NK-92 (cell line): ENCODE measurements at regions not wholly inside any gene's neighbourhood (a gene's known extent, or its start where the extent isn't known, plus 50 kb on each side); places are given as distances from the start of the nearest gene placed in this dataset.

Experiments used
- DNase-seq: peaks from one replicate; lab custom pipeline; 2025; ENCODE audit not compliant: unreplicated experiment; lab: John Stamatoyannopoulos, UW

DNA sequence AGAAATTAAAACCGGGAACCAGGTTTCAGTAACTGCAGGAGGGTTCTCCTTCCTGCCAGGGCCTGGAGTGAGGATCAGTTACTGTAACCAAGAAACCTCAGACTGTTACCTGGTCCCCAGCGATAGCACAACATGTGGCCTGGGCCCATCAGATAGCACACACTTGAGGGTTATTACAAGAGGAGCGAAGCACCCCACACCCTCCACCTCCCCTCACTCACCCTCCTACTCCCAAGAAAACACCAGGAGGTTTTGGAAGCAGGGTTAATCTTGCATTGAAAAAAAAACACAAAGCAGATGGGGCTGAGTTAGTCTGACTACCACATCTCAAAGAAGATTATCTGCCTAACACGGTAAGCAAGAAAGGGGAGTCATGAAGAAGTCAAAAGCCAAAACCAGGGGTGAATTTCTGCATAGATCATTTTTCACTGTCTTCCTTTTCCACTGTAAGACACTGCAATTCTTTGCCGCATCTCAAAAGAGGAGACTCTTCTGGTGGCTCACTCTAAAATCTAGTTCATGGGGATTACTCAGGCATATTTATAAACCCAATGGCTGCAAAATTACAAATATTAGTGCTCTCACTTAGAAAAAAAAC is 75.9 kb upstream of the DOCK9 start:
- DNase-seq: no peak

DNA sequence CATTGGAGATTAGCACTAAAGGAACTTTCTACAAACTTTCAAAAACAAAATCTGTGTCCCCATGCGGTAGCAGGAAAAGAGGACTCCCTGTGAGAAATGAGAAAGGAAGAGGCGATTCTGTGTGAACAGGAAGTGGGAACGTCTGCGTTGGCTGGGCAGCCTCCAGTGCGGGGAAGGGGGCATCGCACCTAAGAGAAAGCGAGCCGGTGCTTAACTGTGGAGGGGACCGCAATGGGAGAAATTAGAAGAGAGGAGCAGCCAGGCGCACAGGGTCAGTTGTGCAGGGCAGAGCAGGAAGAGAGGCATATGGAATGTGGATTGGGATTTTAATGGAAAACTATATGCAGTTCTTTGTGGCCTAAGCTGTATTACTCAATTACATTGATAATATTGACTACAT is 77.4 kb upstream of the DOCK9 start:
- no peak for DNase-seq

DNA sequence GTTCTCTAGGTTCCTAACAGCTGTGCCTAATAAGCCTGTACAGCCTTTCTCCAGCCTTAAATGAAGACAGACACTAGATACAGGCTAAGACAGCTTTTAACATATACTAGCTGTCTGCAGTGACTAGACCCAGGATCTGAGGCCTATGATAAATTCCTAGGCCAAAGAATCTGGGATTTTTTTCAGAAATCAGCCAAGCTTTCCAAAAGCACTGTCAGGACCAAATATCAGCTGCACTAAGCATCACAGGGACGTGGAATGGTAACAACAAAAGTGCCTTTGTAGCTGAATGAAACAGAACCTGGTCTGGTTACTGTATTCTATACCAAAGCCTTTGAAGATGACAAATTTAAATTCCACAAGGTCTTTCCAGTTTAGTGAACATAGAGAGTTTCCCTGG is 77.9 kb upstream of the DOCK9 start:
- DNase-seq: no peak

- no peak for DNase-seq
Measured at GRCh38 chr13:99056381-99057014, 78.6 kb upstream of the DOCK9 start.

GRCh38 chr13:99057310-99057975 is 79.6 kb upstream of the DOCK9 start:
- DNase-seq: no peak

DNA sequence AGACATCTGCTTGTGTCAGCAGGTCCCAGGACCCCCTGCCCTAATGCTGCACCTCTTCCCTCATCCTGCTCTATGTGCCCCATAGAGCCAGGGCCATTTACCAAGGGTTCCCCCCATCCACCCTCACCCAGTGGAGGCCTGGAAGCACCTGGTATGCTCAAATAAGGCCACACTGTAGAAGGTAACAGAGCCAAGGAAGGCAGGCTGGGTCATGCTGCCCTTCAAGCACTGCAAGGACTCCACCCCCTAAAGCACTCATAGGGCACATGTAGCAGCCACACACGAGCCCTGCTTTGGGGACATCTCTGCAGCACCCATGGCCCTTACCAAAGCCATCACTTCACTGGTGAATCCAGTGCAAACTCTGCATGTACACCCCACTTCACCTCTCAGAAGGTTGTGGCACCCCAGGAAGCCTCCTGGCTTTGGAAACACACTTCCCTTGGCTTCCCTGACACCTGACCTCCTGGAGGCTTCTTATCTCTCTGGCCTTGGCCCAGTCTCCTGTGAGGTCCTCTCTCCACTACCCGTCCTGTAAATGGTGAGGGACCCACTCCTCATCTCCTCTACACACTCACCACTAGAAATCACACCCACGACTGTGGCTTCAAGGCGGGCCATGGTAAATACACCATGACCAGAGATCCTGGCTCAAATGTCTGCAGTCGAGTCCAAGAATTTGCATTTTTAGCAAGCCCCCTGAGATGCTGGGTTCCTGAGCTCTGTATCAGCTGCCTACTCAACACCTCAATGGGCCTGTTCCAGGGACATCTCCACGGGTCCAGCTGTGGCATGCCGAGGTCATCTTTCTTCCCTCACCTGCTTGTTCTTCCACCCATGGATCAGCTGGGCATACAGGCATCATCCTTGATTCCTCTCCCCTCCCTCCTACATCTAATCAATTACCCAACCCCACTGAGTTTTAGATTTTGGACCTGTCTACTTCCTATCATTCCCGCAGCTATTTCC is 80.9 kb upstream of the DOCK9 start:
- DNase-seq: no peak

GRCh38 chr13:99059498-99060075 is 81.7 kb upstream of the DOCK9 start:
- DNase-seq: no peak

GRCh38 chr13:99061411-99061810 is 83.5 kb upstream of the DOCK9 start:
- no peak for DNase-seq

DNA sequence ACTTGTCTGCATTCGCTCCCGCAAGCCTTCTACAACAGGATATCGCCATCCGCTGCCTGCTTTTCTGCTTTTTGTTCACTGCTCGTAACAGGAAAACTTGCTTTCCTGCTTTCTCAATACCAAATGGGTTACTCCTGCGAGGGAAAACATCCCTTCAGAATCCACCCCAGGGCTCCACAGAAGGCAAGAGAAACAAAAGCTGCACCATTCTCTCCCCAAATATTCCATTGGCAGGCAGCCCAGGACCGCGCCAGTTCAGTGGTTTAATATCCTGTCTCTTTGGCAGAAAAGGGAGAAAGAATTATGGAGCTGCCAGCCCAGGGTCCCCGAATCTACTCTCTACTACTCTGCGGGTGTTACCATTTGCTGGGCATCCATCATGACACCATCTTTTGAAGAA is 84.7 kb upstream of the DOCK9 start:
- no peak for DNase-seq

- no peak for DNase-seq
Measured at GRCh38 chr13:99063178-99063577, 85.3 kb upstream of the DOCK9 start.

GRCh38 chr13:99063952-99064351 is 86.1 kb upstream of the DOCK9 start:
- DNase-seq: no peak

- DNase-seq: no peak
Measured at GRCh38 chr13:99064624-99065234, 86.9 kb upstream of the DOCK9 start.

GRCh38 chr13:99065235-99066015 is 87.6 kb upstream of the DOCK9 start:
- no peak for DNase-seq

DNA sequence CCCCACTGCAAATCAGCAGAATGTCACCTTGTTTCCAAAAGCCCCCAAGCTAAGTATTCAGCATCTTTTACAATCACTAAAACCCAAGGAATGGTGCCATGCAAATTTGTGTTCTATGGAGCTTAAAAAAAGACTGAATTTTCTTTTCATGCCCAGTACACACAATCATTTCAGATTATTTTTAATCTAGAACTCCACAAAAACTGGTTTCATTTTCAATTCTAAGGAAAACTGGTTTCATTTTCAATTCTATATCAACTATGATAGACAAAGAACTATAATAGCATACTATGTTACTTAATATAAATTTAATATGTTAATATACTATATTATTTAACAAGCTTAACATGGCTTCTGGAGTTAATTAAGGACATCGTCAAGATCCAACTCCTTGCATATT is 88.4 kb upstream of the DOCK9 start:
- no peak for DNase-seq

DNA sequence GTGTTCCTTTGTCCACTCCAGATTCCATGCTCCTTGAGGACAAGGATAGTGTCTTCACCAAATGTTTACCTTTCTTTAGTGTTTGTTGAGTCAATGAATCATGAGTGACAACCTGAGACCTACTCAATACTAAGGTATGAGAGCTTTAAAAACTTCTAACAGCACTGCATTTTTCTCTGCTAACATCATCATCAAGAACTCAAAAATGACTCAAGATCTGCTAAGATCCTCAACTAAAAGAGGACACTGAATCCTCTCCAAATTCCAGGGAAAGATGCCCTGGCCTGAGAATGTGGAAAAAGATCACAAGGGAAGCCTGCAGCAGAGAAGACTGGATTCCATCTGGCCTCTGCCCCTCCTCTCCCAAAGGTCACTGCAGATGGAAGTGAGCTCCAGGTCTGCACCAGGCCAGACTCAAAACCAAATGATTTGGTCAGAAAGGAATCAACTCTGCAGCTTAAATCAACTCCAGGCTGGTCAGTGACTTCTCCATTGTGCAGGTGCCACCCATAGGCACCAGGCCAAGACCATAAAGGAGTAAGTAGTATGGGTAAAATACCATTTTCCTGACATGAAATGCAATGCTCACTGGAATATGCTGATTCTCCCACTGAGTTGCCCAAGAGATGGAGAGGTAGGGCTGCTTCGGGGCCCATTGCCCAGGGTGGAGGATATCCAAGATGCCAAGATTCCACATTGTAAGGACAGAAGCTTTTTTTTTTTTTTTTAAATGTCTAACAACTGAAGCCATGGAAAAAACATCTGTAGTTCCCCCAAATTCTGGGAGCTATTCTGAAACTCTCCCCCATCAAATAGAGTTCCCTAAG is 89.5 kb upstream of the DOCK9 start:
- DNase-seq: no peak

GRCh38 chr13:99071211-99071610 is 93.3 kb upstream of the DOCK9 start:
- DNase-seq: no peak

GRCh38 chr13:99071666-99072065 is 93.8 kb upstream of the DOCK9 start:
- DNase-seq: no peak

DNA sequence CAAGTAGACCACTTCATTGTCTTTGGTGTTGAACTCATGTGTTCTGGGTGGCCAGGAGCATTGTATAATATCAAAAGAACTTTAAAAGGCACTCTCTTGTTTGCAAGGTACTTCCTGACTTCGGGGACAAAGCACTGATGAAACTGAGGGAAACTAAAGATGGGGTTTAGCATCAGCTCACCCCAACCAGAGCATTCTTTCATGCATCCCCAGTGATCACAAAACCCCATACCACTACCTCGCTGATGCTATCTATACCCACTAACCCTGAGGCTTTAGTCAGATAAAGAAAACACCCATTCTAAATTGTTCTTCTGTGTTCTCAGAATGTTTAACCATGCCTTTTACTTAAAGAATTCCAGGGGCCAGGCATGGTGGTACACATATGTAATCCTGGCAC is 94.5 kb upstream of the DOCK9 start:
- no peak for DNase-seq

GRCh38 chr13:99072941-99073340 is 95.1 kb upstream of the DOCK9 start:
- DNase-seq: no peak
